ENCODE measurements at regions not wholly inside any gene's neighbourhood (a gene's known extent, or its start where the extent isn't known, plus 50 kb on each side); places are given as distances from the start of the nearest gene placed in this dataset.

GRCh38 chr6:129778793-129779192 lies 68.8 kb upstream of the ARHGAP18 start:
- no peak for DNase-seq

GRCh38 chr6:129777371-129777770 lies 67.4 kb upstream of the ARHGAP18 start:
- DNase-seq, result no peak

GRCh38 chr6:129776542-129777330 lies 66.8 kb upstream of the ARHGAP18 start:
- DNase-seq, result no peak

GRCh38 chr6:129774697-129775447 lies 64.9 kb upstream of the ARHGAP18 start:
- DNase-seq, result peak; percentile 74

GRCh38 chr6:129773304-129773703 lies 63.3 kb upstream of the ARHGAP18 start:
- DNase-seq, result no peak

- no peak for DNase-seq
Measured at GRCh38 chr6:129771678-129772077, 61.7 kb upstream of the ARHGAP18 start.

GRCh38 chr6:129767776-129768485 lies 58.0 kb upstream of the ARHGAP18 start:
- DNase-seq, result no peak

GRCh38 chr6:129766959-129767728 lies 57.2 kb upstream of the ARHGAP18 start:
- DNase-seq, result peak; percentile 64

- DNase-seq, result no peak
Measured at GRCh38 chr6:129764761-129765407, 54.9 kb upstream of the ARHGAP18 start.

- peak; percentile 16 for DNase-seq
Measured at GRCh38 chr6:129759796-129760605, 50.0 kb upstream of the ARHGAP18 start.
